ENCODE measurements at regions not wholly inside any gene's neighbourhood (a gene's known extent, or its start where the extent isn't known, plus 50 kb on each side); places are given as distances from the start of the nearest gene placed in this dataset.
"Not testable (repeated sequence)": the region's sequence is repeated elsewhere in the genome, so short reads cannot be mapped to it uniquely, and the experiment has no call there.

- peak; percentile 83 for DNase-seq
Observed at GRCh38 chr5:54883374-54884194, 101.8 kb downstream of the ESM1 start.

- DNase-seq = no peak
Observed at GRCh38 chr5:54882841-54883240, 102.6 kb downstream of the ESM1 start.

GRCh38 chr5:54882101-54882500 is 103.3 kb downstream of the ESM1 start:
- DNase-seq = no peak

GRCh38 chr5:54881286-54882005 is 103.9 kb downstream of the ESM1 start:
- DNase-seq = no peak

GRCh38 chr5:54876976-54877375 is 108.4 kb downstream of the ESM1 start:
- no peak for DNase-seq

GRCh38 chr5:54876556-54876955 is 108.8 kb downstream of the ESM1 start:
- DNase-seq = no peak

- DNase-seq = no peak
Observed at GRCh38 chr5:54874337-54875021, 110.9 kb downstream of the ESM1 start.

- DNase-seq = no peak
Observed at GRCh38 chr5:54873691-54874090, 111.7 kb downstream of the ESM1 start.

GRCh38 chr5:54872810-54873209 is 112.6 kb downstream of the ESM1 start:
- DNase-seq = no peak

- DNase-seq = no peak
Observed at GRCh38 chr5:54870271-54870670, 115.1 kb downstream of the ESM1 start.

- no peak for DNase-seq
Observed at GRCh38 chr5:54869691-54870090, 115.7 kb downstream of the ESM1 start.

GRCh38 chr5:54868511-54869483 is 116.6 kb downstream of the ESM1 start:
- no peak for DNase-seq

GRCh38 chr5:54867310-54867944 is 118.0 kb downstream of the ESM1 start:
- peak; percentile 67 for DNase-seq

- not testable (repeated sequence) for DNase-seq
Observed at GRCh38 chr5:54864911-54865515, 120.4 kb downstream of the ESM1 start.

- DNase-seq = no peak
Observed at GRCh38 chr5:54862036-54862435, 123.4 kb downstream of the ESM1 start.

GRCh38 chr5:54861212-54861894 is 124.0 kb downstream of the ESM1 start:
- no peak for DNase-seq

- no peak for DNase-seq
Observed at GRCh38 chr5:54860321-54860720, 125.1 kb downstream of the ESM1 start.

- DNase-seq = no peak
Observed at GRCh38 chr5:54859316-54859715, 126.1 kb downstream of the ESM1 start.

- DNase-seq = no peak
Observed at GRCh38 chr5:54854883-54855581, 130.4 kb downstream of the ESM1 start.

- DNase-seq = no peak
Observed at GRCh38 chr5:54852007-54852406, 133.4 kb downstream of the ESM1 start.

Data from hindlimb muscle (tissue), 1 donor.